ENCODE measurements at regions not wholly inside any gene's neighbourhood (a gene's known extent, or its start where the extent isn't known, plus 50 kb on each side); places are given as distances from the start of the nearest gene placed in this dataset.

GRCh38 chr5:13346401-13346800 lies 598.1 kb downstream of the DNAH5 start:
- TF ChIP-seq CTCF (IDR thresholded peaks at IDR 0.05 in 8 of 11, conservative IDR thresholded peaks at IDR 0.05 in 3 of 11) (no peak), POLR2AphosphoS5 (IDR thresholded peaks at IDR 0.05) (no peak)
